Upper lobe of left lung (tissue), 4 donors: ENCODE measurements at regions not wholly inside any gene's neighbourhood (a gene's known extent, or its start where the extent isn't known, plus 50 kb on each side); places are given as distances from the start of the nearest gene placed in this dataset.

Experiments
- CTCF ChIP-seq, 6 experiments: fragments of 450-650 bp in 4 of 6; fragments of 200-600 bp in 2 of 6; sonication (generic) in 2 of 6; IDR thresholded peaks; one replicate each; pipeline ENCODE4 v1.5.1; 2016 to 2019; ENCODE audit warnings: antibody characterized with exemption in 6 of 6
- EP300 ChIP-seq, 4 donors: sonication (generic); formaldehyde crosslinking; IDR thresholded peaks; one replicate each; pipeline ENCODE4 v1.5.1; 2017; ENCODE audit warnings: antibody characterized with exemption in 4 of 4, control low read depth in 2 of 4
- POLR2A ChIP-seq, 4 donors: fragments of 450-650 bp; IDR thresholded peaks; one replicate each; pipeline ENCODE4 v1.5.1; 2016 to 2017; ENCODE audit warnings: antibody characterized with exemption in 4 of 4, mild to moderate bottlenecking in 2 of 4
- POLR2AphosphoS5 ChIP-seq, 2 donors: sonication (generic); formaldehyde crosslinking; IDR thresholded peaks; one replicate each; pipeline ENCODE4 v1.5.1; 2017; ENCODE audit warnings: antibody characterized with exemption in 2 of 2

- TF ChIP-seq POLR2AphosphoS5 (IDR thresholded peaks at IDR 0.05) = peak in 1 of 2 donors; percentile 41
- peak in 1 of 6 experiments; percentile 12 for TF ChIP-seq CTCF (IDR thresholded peaks at IDR 0.05)
- no peak for TF ChIP-seq POLR2A (IDR thresholded peaks at IDR 0.05)
- TF ChIP-seq EP300 (IDR thresholded peaks at IDR 0.05) = no peak
Measured at GRCh38 chr7:94301024-94301586, 93.6 kb upstream of the COL1A2 start.
